Urinary bladder (tissue), 3 donors: ENCODE measurements at regions not wholly inside any gene's neighbourhood (a gene's known extent, or its start where the extent isn't known, plus 50 kb on each side); places are given as distances from the start of the nearest gene placed in this dataset.
"Not testable (repeated sequence)": the region's sequence is repeated elsewhere in the genome, so short reads cannot be mapped to it uniquely, and the experiment has no call there.

Source experiments
- DNase-seq: peaks from one replicate; pipeline ENCODE4 v3.0.0-alpha.2; 2015; ENCODE audit errors: extremely low spot score
- H3K27ac ChIP-seq: one replicate; pipeline ENCODE4 v1.5.1; 2013; ENCODE audit warnings: low read depth, mild to moderate bottlenecking, moderate library complexity
- H3K36me3 ChIP-seq: one replicate; pipeline ENCODE4 v1.6.1; 2013; ENCODE audit warnings: mild to moderate bottlenecking, moderate library complexity; ENCODE audit not compliant: insufficient read depth
- H3K4me1 ChIP-seq: one replicate; pipeline ENCODE4 v1.6.1; 2013; ENCODE audit warnings: mild to moderate bottlenecking, moderate library complexity; ENCODE audit not compliant: insufficient read depth
- H3K4me3 ChIP-seq: one replicate; pipeline ENCODE4 v1.5.1; 2013; ENCODE audit warnings: low read depth, low read length
- WGBS: extraction: QIAGEN DNeasy Blood & Tissue Kit; methylation state at CpG from one replicate; pipeline ENCODE4 v1.1.7; 2013; 5-methylcytosine and 5-hydroxymethylcytosine counted together
- donor health status: healthy with polysubstance abuse.
- donor health status: healthy.

- no peak for DNase-seq
- Histone ChIP-seq H3K36me3 (no peaks in the 10 kb centered on the region), H3K27ac (no peak overlapping the region), H3K4me1 (no peaks in the 10 kb centered on the region), H3K4me3 (no peak overlapping the region)
- 83% methylated on average over 3 of the region's 3 CpGs for WGBS
These were observed 228.8 kb upstream of the EEF2KMT start for GRCh38 chr16:5326395-5326794.

- Histone ChIP-seq H3K4me3 (no peak overlapping the region), H3K27ac (no peak overlapping the region), H3K4me1 (no peaks in the 10 kb centered on the region), H3K36me3 (no peaks in the 10 kb centered on the region)
- 68% methylated on average over 4 of the region's 4 CpGs for WGBS
- DNase-seq: no peak
These were observed 228.3 kb upstream of the EEF2KMT start for GRCh38 chr16:5325932-5326331.

GRCh38 chr16:5323284-5324141, 225.9 kb upstream of the EEF2KMT start:
- WGBS: 50% methylated on average over 15 of the region's 15 CpGs
- Histone ChIP-seq H3K36me3 (no peaks in the 10 kb centered on the region), H3K4me3 (no peak overlapping the region), H3K4me1 (no peaks in the 10 kb centered on the region), H3K27ac (no peak overlapping the region)
- DNase-seq: no peak

GRCh38 chr16:5321930-5322329, 224.3 kb upstream of the EEF2KMT start:
- no peak for DNase-seq
- Histone ChIP-seq H3K4me3 (no peak overlapping the region), H3K36me3 (no peaks in the 10 kb centered on the region), H3K4me1 (no peaks in the 10 kb centered on the region), H3K27ac (no peak overlapping the region)
- 47% methylated on average over 4 of the region's 4 CpGs for WGBS

DNA sequence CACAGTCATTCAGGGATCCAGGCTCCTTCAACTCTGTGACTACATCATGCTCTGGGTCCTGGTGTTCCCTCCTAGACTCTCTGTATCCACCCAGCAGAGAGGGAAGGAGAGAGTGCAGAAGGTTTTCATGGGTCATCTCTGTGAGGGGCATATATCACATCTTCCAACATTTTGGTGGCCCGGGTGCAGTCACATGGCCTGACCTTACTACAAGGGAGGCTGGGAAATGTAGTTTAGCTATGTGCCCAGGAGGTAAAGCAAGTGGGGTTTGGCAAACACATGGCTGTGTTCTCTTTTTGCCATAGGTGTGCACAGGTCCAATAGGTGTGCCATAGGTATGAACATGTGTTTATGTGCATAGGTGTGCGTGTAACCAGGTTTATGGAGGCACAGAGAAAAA, 222.2 kb upstream of the EEF2KMT start:
- H3K27ac ChIP-seq: no peak overlapping the region
- WGBS: 86% methylated on average over 2 of the region's 2 CpGs
- no peak for DNase-seq
- no peak overlapping the region for H3K4me3 ChIP-seq
- H3K4me1 ChIP-seq: no peaks in the 10 kb centered on the region
- no peaks in the 10 kb centered on the region for H3K36me3 ChIP-seq

DNA sequence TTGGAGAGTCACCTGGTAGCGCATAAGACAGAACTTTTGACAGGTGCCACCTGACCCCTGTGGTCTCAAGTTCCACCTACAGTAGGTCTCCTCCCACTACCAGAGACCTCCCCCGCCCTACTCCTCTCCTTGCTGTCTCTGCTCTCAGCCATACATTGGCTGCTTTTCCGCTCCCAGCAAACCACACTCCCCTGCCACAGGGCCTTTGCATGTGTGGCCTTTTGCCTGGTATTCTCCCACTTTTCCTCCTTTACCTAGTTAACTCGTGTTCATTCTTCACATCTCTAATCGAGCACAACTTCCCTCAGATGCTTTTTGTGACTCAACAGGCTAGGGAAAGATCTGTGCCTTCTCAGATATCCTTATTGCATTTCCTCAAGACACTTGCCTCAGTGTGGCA, 218.3 kb upstream of the EEF2KMT start:
- Histone ChIP-seq H3K4me3 (no peak overlapping the region), H3K36me3 (no peaks in the 10 kb centered on the region), H3K27ac (no peak overlapping the region), H3K4me1 (no peaks in the 10 kb centered on the region)
- 76% methylated on average over 5 of the region's 5 CpGs for WGBS
- no peak for DNase-seq

DNA sequence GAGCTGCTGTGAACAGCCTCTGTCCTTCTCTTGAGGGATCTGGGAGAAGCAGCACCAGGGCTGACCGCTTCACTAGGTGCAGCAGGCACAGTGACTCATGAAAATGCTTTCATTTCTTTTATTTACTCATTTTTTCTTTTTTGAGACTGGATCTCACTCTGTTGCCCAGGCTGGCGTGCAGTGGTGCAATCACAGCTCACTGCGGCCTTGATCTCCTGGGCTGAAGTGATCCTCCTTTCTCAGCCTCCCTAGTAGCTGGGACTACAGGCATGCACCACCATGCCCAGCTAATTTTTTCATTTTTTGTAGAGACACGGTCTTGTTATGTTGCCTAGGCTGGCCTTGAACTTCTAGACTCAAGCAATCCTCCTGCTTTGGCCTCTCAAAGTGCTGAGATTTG, 216.8 kb upstream of the EEF2KMT start:
- DNase-seq: no peak
- no peak overlapping the region for H3K27ac ChIP-seq
- no peaks in the 10 kb centered on the region for H3K36me3 ChIP-seq
- H3K4me1 ChIP-seq: no peaks in the 10 kb centered on the region
- WGBS: 83% methylated on average over 4 of the region's 4 CpGs
- no peak overlapping the region for H3K4me3 ChIP-seq

GRCh38 chr16:5309946-5310611, 212.5 kb upstream of the EEF2KMT start:
- H3K4me3 ChIP-seq: no peak overlapping the region
- no peaks in the 10 kb centered on the region for H3K4me1 ChIP-seq
- no peak for DNase-seq
- H3K27ac ChIP-seq: no peak overlapping the region
- 72% methylated on average over 4 of the region's 4 CpGs for WGBS
- no peaks in the 10 kb centered on the region for H3K36me3 ChIP-seq

GRCh38 chr16:5305023-5305422, 207.4 kb upstream of the EEF2KMT start:
- DNase-seq: no peak
- no peak overlapping the region for H3K4me3 ChIP-seq

DNA sequence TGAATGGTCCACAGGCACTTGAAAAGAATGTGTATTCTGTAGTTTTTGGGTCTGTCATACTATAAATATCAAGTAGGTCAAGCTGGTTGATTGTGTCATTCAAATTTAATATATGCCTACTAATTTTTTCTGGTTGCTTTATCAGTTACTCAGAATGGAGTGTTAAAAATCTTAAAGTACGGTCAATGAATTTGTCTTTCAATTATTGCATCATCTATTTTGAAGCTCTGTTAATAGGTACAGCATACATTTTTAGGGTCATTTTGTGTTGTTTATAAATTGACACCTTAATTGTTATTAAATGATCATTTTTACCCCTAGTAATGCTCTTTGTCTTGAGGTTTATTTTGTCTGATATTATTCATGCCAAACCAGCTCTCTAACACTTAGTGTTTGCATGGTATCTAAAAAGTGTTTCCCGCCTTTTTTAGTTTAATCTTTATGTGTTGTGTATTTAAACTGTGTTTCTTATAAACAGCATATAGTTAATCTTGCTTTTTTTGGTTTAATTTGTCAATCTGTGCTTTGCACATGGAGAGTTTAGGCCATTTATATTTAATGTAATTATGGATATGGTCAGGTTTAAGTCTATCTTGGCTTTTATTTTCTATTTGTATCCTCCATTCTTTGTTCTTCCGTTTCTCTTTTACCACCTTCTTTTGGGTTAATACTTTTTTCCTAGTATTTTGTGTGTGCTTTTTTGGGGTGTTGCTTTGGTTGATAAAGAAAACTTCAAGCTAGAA, 204.9 kb upstream of the EEF2KMT start:
- no peak overlapping the region for H3K27ac ChIP-seq
- H3K4me1 ChIP-seq: no peaks in the 10 kb centered on the region
- WGBS: 79% methylated on average over 3 of the region's 3 CpGs
- DNase-seq: no peak
- H3K4me3 ChIP-seq: no peak overlapping the region
- H3K36me3 ChIP-seq: no peaks in the 10 kb centered on the region

More at GRCh38 chr16:5305023-5305422, 207.4 kb upstream of the EEF2KMT start:
- no peaks in the 10 kb centered on the region for H3K4me1 ChIP-seq
- WGBS: 79% methylated on average over 4 of the region's 4 CpGs
- no peak overlapping the region for H3K27ac ChIP-seq
- H3K36me3 ChIP-seq: no peaks in the 10 kb centered on the region

DNA sequence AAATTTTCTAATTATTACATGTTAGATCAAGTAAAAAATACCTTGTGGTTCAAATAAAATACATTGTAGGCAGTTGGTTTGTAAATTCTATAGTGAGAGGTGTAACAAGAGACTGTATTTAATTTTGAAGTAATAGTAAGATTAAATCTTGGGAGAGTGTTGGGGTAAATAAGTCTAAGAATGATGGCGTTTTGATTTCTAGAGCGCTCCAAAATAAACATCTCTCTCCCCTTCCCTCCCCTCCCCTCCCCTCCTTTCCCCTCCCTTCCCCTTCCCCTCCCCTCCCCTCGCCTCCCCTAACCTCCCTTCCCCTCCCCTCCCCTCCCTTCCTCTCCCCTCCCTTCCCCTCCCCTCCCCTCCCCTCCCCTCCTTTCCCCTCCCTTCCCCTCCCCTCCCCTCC, 200.6 kb upstream of the EEF2KMT start:
- Histone ChIP-seq H3K4me3 (no peak overlapping the region), H3K36me3 (no peaks in the 10 kb centered on the region), H3K4me1 (no peaks in the 10 kb centered on the region), H3K27ac (no peak overlapping the region)
- 63% methylated on average over 2 of the region's 3 CpGs for WGBS
- DNase-seq: no peak

GRCh38 chr16:5296176-5296575, 198.6 kb upstream of the EEF2KMT start:
- WGBS: 58% methylated on average over 3 of the region's 3 CpGs
- no peak for DNase-seq
- no peaks in the 10 kb centered on the region for H3K4me1 ChIP-seq
- H3K4me3 ChIP-seq: no peak overlapping the region
- H3K27ac ChIP-seq: no peak overlapping the region
- H3K36me3 ChIP-seq: no peaks in the 10 kb centered on the region

- not testable (repeated sequence) for H3K4me3 ChIP-seq, H3K27ac ChIP-seq, H3K4me1 ChIP-seq, DNase-seq, H3K36me3 ChIP-seq
- 65% methylated on average over 8 of the region's 8 CpGs for WGBS
These were observed 197.7 kb upstream of the EEF2KMT start for GRCh38 chr16:5295304-5295703.

GRCh38 chr16:5282152-5282551, 184.6 kb upstream of the EEF2KMT start:
- DNase-seq, H3K4me3 ChIP-seq, H3K27ac ChIP-seq, H3K4me1 ChIP-seq, H3K36me3 ChIP-seq: not testable (repeated sequence)
- WGBS: 96% methylated on average over 2 of the region's 2 CpGs
